Panc1 (cell line): ENCODE measurements at regions not wholly inside any gene's neighbourhood (a gene's known extent, or its start where the extent isn't known, plus 50 kb on each side); places are given as distances from the start of the nearest gene placed in this dataset.
"Not testable (repeated sequence)": the region's sequence is repeated elsewhere in the genome, so short reads cannot be mapped to it uniquely, and the experiment has no call there.

Experiments
- ATAC-seq: fragments of 200-7000 bp; cut with Tn5 transposase; 2 replicates; pipeline ENCODE4 v1.9.1; 2020; ENCODE audit warnings: mild to moderate bottlenecking, moderate library complexity
- BruUV-seq: library from RNA; stranded (reverse); fragments of 400-500 nt; replicated peaks from 2 replicates; lab custom pipeline; 2021; lab: Mats Ljungman, UMichigan
- CTCF ChIA-PET: fragments of 300-600 bp; sonication (Branson Sonifier 250); formaldehyde crosslinking; loops from one replicate; lab custom pipeline; 2022; ENCODE audit warnings: antibody characterized with exemption; lab: Charles Lee
- POLR2A ChIA-PET: fragments of 300-600 bp; sonication (Branson Sonifier 250); formaldehyde crosslinking; loops from one replicate; lab custom pipeline; 2022; ENCODE audit warnings: antibody characterized with exemption; lab: Charles Lee
- DNase-seq: peaks from one replicate; pipeline ENCODE4 v3.0.0-alpha.2; 2010; ENCODE audit warnings: low read depth, low spot score
- H3K27ac ChIP-seq: 2 replicates; pipeline ENCODE4 v1.5.1; 2011; ENCODE audit warnings: mild to moderate bottlenecking, low read length, inconsistent platforms
- H3K27me3 ChIP-seq: fragments of 200-500 bp; sonication (Bioruptor generic); 2 replicates; pipeline ENCODE4 v1.6.0; 2014; ENCODE audit warnings: low read length, inconsistent platforms; ENCODE audit not compliant: control insufficient read depth, insufficient read depth
- H3K36me3 ChIP-seq: fragments of 200-500 bp; sonication (Bioruptor generic); 2 replicates; pipeline ENCODE4 v1.5.1; 2014; ENCODE audit warnings: inconsistent platforms, mild to moderate bottlenecking, low read length, moderate library complexity; ENCODE audit not compliant: control insufficient read depth, insufficient read depth
- H3K4me1 ChIP-seq: 2 replicates; pipeline ENCODE4 v1.5.1; 2011; ENCODE audit warnings: inconsistent platforms, mild to moderate bottlenecking, low read length, moderate library complexity; ENCODE audit not compliant: control insufficient read depth, insufficient read depth
- H3K4me3 ChIP-seq, 2 experiments: 2 replicates each; pipeline ENCODE4 v1.5.1; 2011 to 2012; ENCODE audit warnings: low read depth in 2 of 2, low read length in 2 of 2, mild to moderate bottlenecking in 2 of 2, inconsistent platforms in 1 of 2, moderate library complexity in 1 of 2
- H3K9me3 ChIP-seq: fragments of 200-500 bp; sonication (Bioruptor generic); 2 replicates; pipeline ENCODE4 v1.5.1; 2014; ENCODE audit warnings: low read depth, mild to moderate bottlenecking, inconsistent platforms, low read length, moderate library complexity; ENCODE audit not compliant: control insufficient read depth, insufficient read depth
- in situ Hi-C: cut with HindIII; loops from 2 replicates; pipeline ENCODE4 v1.10.0; 2016; ENCODE audit warnings: low sequenced_read_pairs, low pct_unique_long_range_greater_than_20kb
- intact Hi-C: fragments of 100-400 bp; cut with micrococcal nuclease; formaldehyde crosslinking; loops from one replicate; pipeline ENCODE4 v1.10.0; 2022; ENCODE audit not compliant: unreplicated experiment

DNA sequence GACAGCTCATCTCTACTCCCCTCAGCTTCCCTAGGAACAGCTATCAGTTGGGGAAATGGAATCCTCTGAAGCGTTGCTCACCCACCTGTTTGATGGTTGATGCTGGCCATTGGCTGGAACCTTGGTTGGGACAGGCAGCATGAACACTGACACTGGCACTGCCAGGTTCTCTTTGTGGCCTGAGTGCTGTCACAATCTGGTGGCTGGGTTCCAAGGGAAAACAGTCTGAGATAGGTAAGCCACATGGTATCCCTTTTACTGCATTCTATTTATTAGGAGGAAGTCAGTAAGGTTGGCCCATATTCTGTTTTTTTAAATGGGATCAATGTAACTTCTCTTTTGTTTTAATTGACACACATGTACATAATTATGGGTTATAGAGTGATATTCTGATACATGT is 107.0 kb upstream of the ZNF519 start:
- DNase-seq, H3K27me3 ChIP-seq, ATAC-seq, H3K4me3 ChIP-seq, CTCF ChIA-PET, BruUV-seq, intact Hi-C loops, POLR2A ChIA-PET, in situ Hi-C loops, H3K4me1 ChIP-seq, H3K27ac ChIP-seq, H3K9me3 ChIP-seq, H3K36me3 ChIP-seq: not testable (repeated sequence)

DNA sequence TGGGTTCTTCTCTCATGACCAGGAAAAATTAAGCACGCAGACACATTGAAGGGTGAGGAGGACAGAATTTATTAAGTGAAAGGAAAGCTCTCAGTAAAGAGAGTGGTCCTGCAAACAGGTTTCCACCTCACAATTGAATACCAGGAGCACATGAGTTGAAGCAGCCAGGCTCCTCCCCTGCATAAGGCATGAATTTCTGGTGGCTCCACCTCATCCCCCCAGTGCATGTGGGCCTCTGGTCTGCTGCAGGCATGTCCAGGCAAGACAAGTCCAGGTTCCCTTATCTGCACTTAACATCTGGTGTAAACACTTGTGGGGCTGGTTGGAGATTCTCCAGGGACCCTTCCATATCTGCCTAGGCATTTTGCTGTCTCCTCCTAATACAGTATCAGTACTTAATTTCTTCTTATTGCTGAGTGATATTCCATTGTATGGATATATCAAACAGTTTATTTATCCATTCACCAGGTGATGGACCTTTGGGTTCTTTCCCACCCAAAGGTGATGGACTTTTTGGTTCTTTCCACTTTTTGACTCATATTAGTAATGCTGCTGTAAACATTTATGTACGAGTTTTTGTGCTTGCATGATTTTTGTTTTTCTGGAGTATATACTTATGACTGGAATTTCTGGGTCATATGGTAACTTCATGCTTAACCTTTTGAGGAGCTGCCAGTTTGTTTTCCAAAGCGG is 104.3 kb upstream of the ZNF519 start:
- H3K4me3 ChIP-seq, in situ Hi-C loops, ATAC-seq, POLR2A ChIA-PET, H3K27ac ChIP-seq, BruUV-seq, H3K27me3 ChIP-seq, H3K4me1 ChIP-seq, intact Hi-C loops, H3K9me3 ChIP-seq, H3K36me3 ChIP-seq, DNase-seq, CTCF ChIA-PET: not testable (repeated sequence)

DNA sequence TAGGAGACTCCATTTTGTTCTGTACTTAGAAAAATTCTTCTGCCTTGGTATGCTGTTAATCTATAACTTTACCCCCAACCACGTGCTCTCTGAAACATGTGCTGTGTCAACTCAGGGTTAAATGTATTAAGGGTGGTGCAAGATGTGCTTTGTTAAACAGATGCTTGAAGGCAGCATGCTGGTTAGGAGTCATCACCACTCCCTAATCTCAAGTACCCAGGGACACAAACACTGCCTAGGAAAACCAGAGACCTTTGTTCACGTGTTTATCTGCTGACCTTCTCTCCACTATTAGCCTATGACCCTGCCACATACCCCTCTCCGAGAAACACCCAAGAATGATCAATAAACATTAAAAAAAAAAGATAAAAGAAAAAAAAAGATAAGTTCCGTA is 93.0 kb upstream of the ZNF519 start:
- H3K27me3 ChIP-seq, BruUV-seq, H3K36me3 ChIP-seq, in situ Hi-C loops, DNase-seq, intact Hi-C loops, H3K9me3 ChIP-seq, H3K4me1 ChIP-seq, H3K27ac ChIP-seq, ATAC-seq, H3K4me3 ChIP-seq, POLR2A ChIA-PET, CTCF ChIA-PET: not testable (repeated sequence)

DNA sequence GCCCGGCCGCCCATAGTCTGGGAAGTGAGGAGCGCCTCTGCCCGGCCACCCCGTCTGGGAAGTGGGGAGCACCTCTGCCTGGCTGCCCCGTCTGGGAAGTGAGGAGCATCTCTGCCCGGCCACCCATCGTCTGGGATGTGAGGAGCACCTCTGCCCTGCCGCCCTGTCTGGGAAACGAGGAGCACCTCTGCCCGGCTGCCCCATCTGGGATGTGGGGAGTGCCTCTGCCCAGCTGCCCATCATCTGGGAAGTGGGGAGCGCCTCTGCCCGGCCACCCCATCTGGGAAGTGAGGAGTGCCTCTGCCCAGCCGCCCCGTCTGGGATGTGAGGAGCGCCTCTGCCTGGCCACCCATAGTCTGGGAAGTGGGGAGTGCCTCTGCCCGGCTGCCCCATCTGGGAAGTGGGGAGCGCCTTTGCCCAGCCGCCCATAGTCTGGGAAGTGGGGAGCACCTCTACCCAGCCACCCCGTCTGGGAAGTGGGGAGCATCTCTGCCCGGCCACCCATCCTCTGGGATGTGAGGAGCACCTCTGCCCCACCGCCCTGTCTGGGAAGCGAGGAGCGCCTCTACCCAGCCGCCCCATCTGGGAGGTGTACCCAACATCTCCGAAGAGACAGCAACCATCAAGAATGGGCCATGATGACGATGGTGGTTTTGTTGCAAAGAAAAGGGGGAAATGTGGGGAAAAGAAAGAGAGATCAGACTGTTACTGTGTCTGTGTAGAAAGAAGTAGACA is 92.5 kb upstream of the ZNF519 start:
- H3K9me3 ChIP-seq, intact Hi-C loops, ATAC-seq, H3K27me3 ChIP-seq, POLR2A ChIA-PET, CTCF ChIA-PET, DNase-seq, H3K27ac ChIP-seq, BruUV-seq, H3K36me3 ChIP-seq, H3K4me3 ChIP-seq, in situ Hi-C loops, H3K4me1 ChIP-seq: not testable (repeated sequence)

DNA sequence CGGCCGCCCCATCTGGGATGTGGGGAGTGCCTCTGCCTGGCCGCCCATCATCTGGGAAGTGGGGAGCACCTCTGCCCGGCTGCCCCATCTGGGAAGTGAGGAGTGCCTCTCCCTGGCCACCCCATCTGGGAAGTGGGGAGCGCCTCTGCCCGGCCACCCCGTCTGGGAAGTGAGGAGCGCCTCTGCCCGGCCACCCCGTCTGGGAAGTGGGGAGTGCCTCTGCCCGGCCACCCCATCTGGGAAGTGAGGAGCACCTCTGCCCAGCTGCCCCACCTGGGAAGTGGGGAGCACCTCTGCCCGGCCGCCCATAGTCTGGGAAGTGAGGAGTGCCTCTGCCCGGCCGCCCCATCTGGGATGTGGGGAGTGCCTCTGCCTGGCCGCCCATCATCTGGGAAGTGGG is 91.7 kb upstream of the ZNF519 start:
- H3K27ac ChIP-seq, H3K27me3 ChIP-seq, CTCF ChIA-PET, in situ Hi-C loops, ATAC-seq, BruUV-seq, H3K9me3 ChIP-seq, DNase-seq, H3K4me3 ChIP-seq, POLR2A ChIA-PET, H3K4me1 ChIP-seq, intact Hi-C loops, H3K36me3 ChIP-seq: not testable (repeated sequence)

DNA sequence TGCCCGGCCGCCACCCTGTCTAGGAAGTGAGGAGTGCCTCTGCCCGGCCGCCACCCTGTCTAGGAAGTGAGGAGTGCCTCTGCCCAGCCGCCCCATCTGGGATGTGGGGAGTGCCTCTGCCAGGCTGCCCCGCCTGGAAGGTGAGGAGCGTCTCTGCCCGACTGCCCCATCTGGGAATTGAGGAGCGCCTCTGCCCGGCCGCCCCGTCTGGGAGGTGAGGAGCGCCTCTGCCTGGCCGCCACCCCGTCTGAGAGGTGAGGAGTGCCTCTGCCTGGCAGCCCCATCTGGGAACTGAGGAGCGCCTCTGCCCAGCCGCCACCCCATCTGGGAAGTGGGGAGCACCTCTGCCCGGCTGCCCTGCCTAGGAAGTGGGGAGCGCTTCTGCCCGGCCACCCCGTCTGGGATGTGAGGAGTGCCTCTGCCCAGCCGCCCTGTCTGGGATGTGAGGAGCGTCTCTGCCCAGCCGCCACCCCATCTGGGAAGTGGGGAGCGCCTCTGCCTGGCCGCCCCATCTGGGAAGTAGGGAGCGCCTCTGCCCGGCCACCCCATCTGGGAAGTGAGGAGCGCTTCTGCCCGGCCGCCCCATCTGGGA is 91.1 kb upstream of the ZNF519 start:
- CTCF ChIA-PET, ATAC-seq, H3K36me3 ChIP-seq, BruUV-seq, H3K4me1 ChIP-seq, intact Hi-C loops, DNase-seq, H3K27ac ChIP-seq, POLR2A ChIA-PET, H3K4me3 ChIP-seq, H3K9me3 ChIP-seq, in situ Hi-C loops, H3K27me3 ChIP-seq: not testable (repeated sequence)

DNA sequence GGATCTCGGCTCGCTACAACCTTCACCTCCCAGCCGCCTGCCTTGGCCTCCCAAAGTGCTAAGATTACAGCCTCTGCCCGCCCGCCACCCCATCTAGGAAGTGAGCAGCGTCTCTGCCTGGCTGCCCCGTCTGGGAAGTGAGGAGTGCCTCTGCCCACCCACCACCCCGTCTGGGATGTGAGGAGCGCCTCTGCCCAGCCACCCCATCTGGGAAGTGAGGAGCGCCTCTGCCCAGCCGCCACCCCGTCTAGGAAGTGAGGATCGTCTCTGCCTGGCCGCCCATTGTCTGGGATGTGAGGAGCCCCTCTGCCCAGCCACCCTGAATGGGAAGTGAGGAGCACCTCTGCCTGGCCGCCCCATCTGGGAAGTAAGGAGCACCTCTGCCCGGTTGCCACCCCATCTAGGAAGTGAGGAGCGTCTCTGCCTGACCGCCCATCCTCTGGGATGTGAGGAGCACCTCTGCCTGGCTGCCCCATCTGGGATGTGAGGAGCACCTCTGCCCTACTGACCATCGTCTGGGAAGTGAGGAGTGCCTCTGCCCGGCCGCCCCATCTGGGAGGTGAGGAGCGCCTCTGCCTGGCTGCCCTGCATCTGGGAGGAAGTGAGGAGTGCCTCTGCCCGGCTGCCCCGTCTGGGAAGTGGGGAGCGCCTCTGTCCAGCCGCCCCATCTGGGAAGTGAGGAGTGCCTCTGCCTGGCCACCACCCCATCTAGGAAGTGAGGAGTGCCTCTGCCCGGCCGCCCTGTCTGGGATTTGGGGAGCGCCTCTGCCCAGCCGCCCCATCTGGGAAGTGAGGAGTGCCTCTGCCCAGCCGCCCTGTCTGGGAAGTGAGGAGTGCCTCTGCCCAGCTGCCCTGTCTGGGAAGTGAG is 90.4 kb upstream of the ZNF519 start:
- H3K4me1 ChIP-seq, POLR2A ChIA-PET, in situ Hi-C loops, BruUV-seq, H3K27me3 ChIP-seq, H3K4me3 ChIP-seq, H3K36me3 ChIP-seq, intact Hi-C loops, H3K27ac ChIP-seq, DNase-seq, H3K9me3 ChIP-seq, CTCF ChIA-PET, ATAC-seq: not testable (repeated sequence)
